H1 (cell line): ENCODE measurements at regions not wholly inside any gene's neighbourhood (a gene's known extent, or its start where the extent isn't known, plus 50 kb on each side); places are given as distances from the start of the nearest gene placed in this dataset.

Experiments used
- CTCF ChIA-PET: fragments of 300-600 bp; sonication (Branson Sonifier 250); formaldehyde crosslinking; loops from one replicate; lab custom pipeline; 2021; ENCODE audit not compliant: partially characterized antibody; lab: Charles Lee
- POLR2A ChIA-PET: fragments of 300-600 bp; sonication (Branson Sonifier 250); formaldehyde crosslinking; loops from one replicate; lab custom pipeline; 2021; ENCODE audit warnings: inconsistent platforms; ENCODE audit not compliant: partially characterized antibody; lab: Charles Lee
- DNase-seq, 2 experiments: peaks; one replicate each; pipeline versions ENCODE4 v3.0.0 to v3.0.0-alpha.2; 2010 to 2022; ENCODE audit warnings: low spot score in 2 of 2, low read depth in 1 of 2, mixed read lengths in 1 of 2
- FAIRE-seq: peaks from 2 replicates; lab custom pipeline; 2011; peaks lifted over from hg19 to GRCh38; lab: Jason Lieb, UNC
- H2AFZ ChIP-seq: 2 replicates; pipeline ENCODE4 v1.8.1; 2012; ENCODE audit warnings: low read length, inconsistent platforms
- H2AK5ac ChIP-seq: 2 replicates; pipeline ENCODE4 v1.6.1; 2013; ENCODE audit warnings: low read depth, low read length
- H2BK120ac ChIP-seq: replicated peaks from 2 replicates; pipeline ENCODE3; 2013; ENCODE audit warnings: low read depth, low read length, inconsistent platforms
- H2BK12ac ChIP-seq: 2 replicates; pipeline ENCODE4 v1.6.1; 2013; ENCODE audit warnings: low read depth, low read length
- H2BK15ac ChIP-seq: 2 replicates; pipeline ENCODE4 v1.6.1; 2013; ENCODE audit warnings: low read length
- H2BK20ac ChIP-seq: 2 replicates; pipeline ENCODE4 v1.6.1; 2013; ENCODE audit warnings: low read length
- H2BK5ac ChIP-seq: 2 replicates; pipeline ENCODE4 v1.6.1; 2013; ENCODE audit warnings: low read depth, low read length
- H3K14ac ChIP-seq: 2 replicates; pipeline ENCODE4 v1.6.1; 2013; ENCODE audit warnings: inconsistent platforms; ENCODE audit not compliant: insufficient read length
- H3K18ac ChIP-seq: 2 replicates; pipeline ENCODE4 v1.6.1; 2013; ENCODE audit warnings: low read length; ENCODE audit errors: extremely low read depth
- H3K23ac ChIP-seq: 2 replicates; pipeline ENCODE4 v1.6.1; 2013; ENCODE audit warnings: inconsistent platforms; ENCODE audit not compliant: insufficient read length
- H3K23me2 ChIP-seq: 2 replicates; pipeline ENCODE4 v1.6.1; 2013; ENCODE audit warnings: low read depth, low read length
- H3K27ac ChIP-seq: 2 replicates; pipeline ENCODE4 v1.6.1; 2011; ENCODE audit warnings: low read depth, low read length, inconsistent platforms
- H3K27me3 ChIP-seq, 4 experiments: replicated peaks in 1 of 4; 1 replicate in 1 of 4; 2 replicates in 3 of 4; pipeline versions ENCODE4 v1.6.1 to v1.8.1; 2011 to 2013; ENCODE audit warnings: low read length in 3 of 4, mild to moderate bottlenecking in 3 of 4, inconsistent platforms in 2 of 4, mixed read lengths in 2 of 4, moderate library complexity in 1 of 4; ENCODE audit not compliant: control insufficient read depth in 3 of 4, insufficient read depth in 3 of 4; ENCODE audit errors: extremely low read depth in 1 of 4
- H3K36me3 ChIP-seq, 4 experiments: 2 replicates each; pipeline versions ENCODE4 v1.6.1 to v1.8.1; 2011 to 2013; ENCODE audit warnings: mild to moderate bottlenecking in 4 of 4, low read length in 3 of 4, moderate library complexity in 2 of 4, control low read depth in 1 of 4, inconsistent platforms in 1 of 4; ENCODE audit not compliant: insufficient read depth in 4 of 4, control insufficient read depth in 2 of 4
- H3K4ac ChIP-seq: replicated peaks from 2 replicates; pipeline ENCODE3; 2013; ENCODE audit warnings: low read length, low read depth, mixed read lengths, inconsistent platforms; ENCODE audit not compliant: insufficient read length
- H3K4me1 ChIP-seq, 4 experiments: replicated peaks in 1 of 4; 1 replicate in 1 of 4; 2 replicates in 3 of 4; pipeline versions ENCODE4 v1.6.1 to v1.8.1; 2011 to 2013; ENCODE audit warnings: low read length in 3 of 4, inconsistent platforms in 2 of 4, mixed read lengths in 1 of 4; ENCODE audit not compliant: insufficient read depth in 4 of 4, control insufficient read depth in 3 of 4
- H3K4me2 ChIP-seq, 2 experiments: 2 replicates each; pipeline versions ENCODE4 v1.6.1 to v1.8.1; 2011 to 2013; ENCODE audit warnings: low read depth in 2 of 2, low read length in 2 of 2, control low read depth in 1 of 2, inconsistent platforms in 1 of 2, mild to moderate bottlenecking in 1 of 2; ENCODE audit not compliant: insufficient read depth in 1 of 2
- H3K4me3 ChIP-seq, 4 experiments: fragments of 200-600, 300-600 bp in 1 of 4; sonication (generic), shearing (Covaris generic), sonication (Bioruptor Twin) in 1 of 4; 2 replicates each; pipeline versions ENCODE4 v1.5.1 to v1.8.1; 2011 to 2016; ENCODE audit warnings: low read length in 4 of 4, low read depth in 3 of 4, control low read depth in 2 of 4, inconsistent platforms in 2 of 4, mild to moderate bottlenecking in 2 of 4, mixed read lengths in 1 of 4, moderate library complexity in 1 of 4; ENCODE audit not compliant: insufficient read depth in 2 of 4; ENCODE audit errors: extremely low read depth in 1 of 4
- H3K56ac ChIP-seq: replicated peaks from 2 replicates; pipeline ENCODE3; 2013; ENCODE audit warnings: low read depth, mild to moderate bottlenecking, mixed read lengths, low read length, inconsistent platforms; ENCODE audit not compliant: insufficient read length
- H3K79me1 ChIP-seq: 2 replicates; pipeline ENCODE4 v1.6.1; 2013; ENCODE audit warnings: low read depth, low read length, control low read depth
- H3K79me2 ChIP-seq, 2 experiments: 2 replicates each; pipeline versions ENCODE4 v1.6.1 to v1.8.1; 2012 to 2013; ENCODE audit warnings: low read length in 2 of 2, mild to moderate bottlenecking in 2 of 2, inconsistent platforms in 1 of 2; ENCODE audit not compliant: insufficient read depth in 2 of 2, control insufficient read depth in 1 of 2
- H3K9ac ChIP-seq, 4 experiments: replicated peaks in 1 of 4; 1 replicate in 1 of 4; 2 replicates in 3 of 4; pipeline versions ENCODE4 v1.6.1 to v1.8.1; 2011 to 2013; ENCODE audit warnings: low read depth in 3 of 4, low read length in 3 of 4, control low read depth in 2 of 4, mild to moderate bottlenecking in 2 of 4, moderate library complexity in 2 of 4, inconsistent platforms in 1 of 4; ENCODE audit errors: extremely low read depth in 1 of 4
- H3K9me3 ChIP-seq, 2 experiments: 2 replicates each; pipeline versions ENCODE4 v1.6.1 to v1.8.1; 2012 to 2013; ENCODE audit warnings: mild to moderate bottlenecking in 2 of 2, moderate library complexity in 2 of 2, control low read depth in 1 of 2, inconsistent platforms in 1 of 2, low read depth in 1 of 2, low read length in 1 of 2, mixed read lengths in 1 of 2; ENCODE audit not compliant: insufficient read depth in 2 of 2
- H4K20me1 ChIP-seq, 2 experiments: replicated peaks in 1 of 2; 2 replicates each; pipeline versions ENCODE3 to v1.8.1; 2011 to 2013; ENCODE audit warnings: inconsistent platforms in 2 of 2, low read length in 2 of 2, mild to moderate bottlenecking in 1 of 2; ENCODE audit not compliant: insufficient read depth in 2 of 2, control insufficient read depth in 1 of 2
- H4K5ac ChIP-seq: 2 replicates; pipeline ENCODE4 v1.6.1; 2013; ENCODE audit warnings: low read length, low read depth, mixed read lengths, inconsistent platforms; ENCODE audit not compliant: insufficient read length
- H4K8ac ChIP-seq: 2 replicates; pipeline ENCODE4 v1.8.0; 2013; ENCODE audit warnings: mild to moderate bottlenecking, moderate library complexity, low read length, inconsistent platforms; ENCODE audit not compliant: insufficient read depth; ENCODE audit errors: extremely low read depth
- H4K91ac ChIP-seq: replicated peaks from 2 replicates; pipeline ENCODE3; 2013; ENCODE audit warnings: low read length, mixed read lengths, inconsistent platforms; ENCODE audit not compliant: insufficient read length
- E2F6 ChIP-seq: IDR thresholded peaks from 2 replicates; pipeline ENCODE4 v1.6.1; 2012; ENCODE audit warnings: inconsistent platforms
- EGR1 ChIP-seq: IDR thresholded peaks from 2 replicates; pipeline ENCODE4 v1.6.1; 2011; ENCODE audit warnings: low read depth, low read length, borderline replicate concordance
- EZH2 ChIP-seq: fragments of 200-600 bp; sonication (generic); IDR thresholded peaks from 2 replicates; pipeline ENCODE4 v1.7.1; 2012; ENCODE audit warnings: low read depth, mild to moderate bottlenecking, moderate library complexity, low read length, inconsistent platforms; ENCODE audit not compliant: severe bottlenecking
- FOSL1 ChIP-seq: IDR thresholded peaks from 2 replicates; pipeline ENCODE4 v1.6.1; 2011; ENCODE audit warnings: mild to moderate bottlenecking, low read depth, low read length, moderate library complexity; ENCODE audit not compliant: insufficient read depth
- JUN ChIP-seq: IDR thresholded peaks from 2 replicates; pipeline ENCODE4 v1.6.1; 2011; ENCODE audit warnings: low read depth, mild to moderate bottlenecking, improper control_type of control experiment, low read length
- POU5F1 ChIP-seq: IDR thresholded peaks from 2 replicates; pipeline ENCODE4 v1.6.1; 2011; ENCODE audit warnings: low read depth, mild to moderate bottlenecking, low read length, moderate library complexity
- RBBP5 ChIP-seq: IDR thresholded peaks from 2 replicates; pipeline ENCODE4 v1.7.1; 2012; ENCODE audit warnings: low read depth, mild to moderate bottlenecking, inconsistent platforms, low read length, moderate library complexity, borderline replicate concordance
- TCF12 ChIP-seq: IDR thresholded peaks from 2 replicates; pipeline ENCODE4 v1.6.1; 2011; ENCODE audit warnings: low read depth, mild to moderate bottlenecking, low read length
- WGBS, 2 experiments: shearing (Covaris generic) in 1 of 2; methylation state at CpG; one replicate each; pipeline versions ENCODE4 v1.1.6 to v1.1.7; 2013 to 2015; ENCODE audit warnings: low lambda C conversion rate in 2 of 2, mixed read lengths in 2 of 2, inconsistent platforms in 1 of 2, low coverage in 1 of 2, missing lambda C conversion rate in 1 of 2; ENCODE audit not compliant: insufficient replicate concordance in 2 of 2, insufficient coverage in 1 of 2, insufficient read length in 1 of 2; ENCODE audit errors: extremely low coverage in 1 of 2, missing lambda C conversion rate in 1 of 2; 5-methylcytosine and 5-hydroxymethylcytosine counted together

GRCh38 chr5:60148366-60148765, 254.8 kb upstream of the PDE4D start:
- no peaks in the 10 kb centered on the region for H3K23me2 ChIP-seq
- H3K4me3 ChIP-seq = no peak overlapping the region
- H4K8ac ChIP-seq = no peak overlapping the region
- 100% methylated on average over 1 of the region's 1 CpG; no CpG with 5 or more reads in 1 of the 2 experiments for WGBS, 2 experiments
- FAIRE-seq (no peak), DNase-seq (no peak)
- CTCF ChIA-PET = interaction anchor here (1.2 to 1.3 kb wide), 2 partner anchors 12 to 337 kb away, joined by 3 to 4 read pairs; no protein-coding TSS in a partner anchor
- H3K79me1 ChIP-seq = no peaks in the 10 kb centered on the region
- H4K20me1 ChIP-seq = no peaks in the 10 kb centered on the region
- H3K27ac ChIP-seq = no peak overlapping the region
- no peak overlapping the region for H4K5ac ChIP-seq
- H3K18ac ChIP-seq = no peak overlapping the region
- H2BK20ac ChIP-seq = no peak overlapping the region
- no peaks in the 10 kb centered on the region for H3K36me3 ChIP-seq
- no peaks in the 10 kb centered on the region for H3K4me1 ChIP-seq
- POLR2A ChIA-PET = no interaction called here
- no peak overlapping the region for H2AFZ ChIP-seq
- no peak for TF ChIP-seq EZH2
- TF ChIP-seq EGR1 = no peak
- TF ChIP-seq POU5F1 = no peak
- no peak for TF ChIP-seq RBBP5
- TF ChIP-seq TCF12 = no peak
- TF ChIP-seq E2F6 = no peak
- TF ChIP-seq JUN = no peak
- no peak for TF ChIP-seq FOSL1
- H3K56ac ChIP-seq = no peak overlapping the region
- H2BK12ac ChIP-seq = no peak overlapping the region
- H3K4me2 ChIP-seq = no peak overlapping the region
- no peak overlapping the region for H2BK120ac ChIP-seq
- no peaks in the 10 kb centered on the region for H3K27me3 ChIP-seq
- H2BK5ac ChIP-seq = no peak overlapping the region
- no peak overlapping the region for H4K91ac ChIP-seq
- H3K79me2 ChIP-seq = no peaks in the 10 kb centered on the region
- H2BK15ac ChIP-seq = no peak overlapping the region
- no peak overlapping the region for H3K23ac ChIP-seq
- no peak overlapping the region for H3K14ac ChIP-seq
- H3K9me3 ChIP-seq = no peaks in the 10 kb centered on the region
- no peak overlapping the region for H3K9ac ChIP-seq
- H2AK5ac ChIP-seq = no peak overlapping the region
- no peak overlapping the region for H3K4ac ChIP-seq
